ENCODE measurements at regions not wholly inside any gene's neighbourhood (a gene's known extent, or its start where the extent isn't known, plus 50 kb on each side); places are given as distances from the start of the nearest gene placed in this dataset.

GRCh38 chr21:38897532-38898421 is 92.0 kb downstream of the ETS2 start:
- no peaks in the 10 kb centered on the region for H3K36me3 ChIP-seq (replicated peaks; ENCODE audit: insufficient read depth, low read length)
- no peak overlapping the region for H3K4me3 ChIP-seq (ENCODE audit: low read length)
- H3K9me3 ChIP-seq (replicated peaks; ENCODE audit: insufficient read depth, low read length): no peaks in the 10 kb centered on the region
- no peaks in the 10 kb centered on the region for H3K79me2 ChIP-seq (ENCODE audit: low read length)
- peak; percentile 53 for DNase-seq
- no peak overlapping the region for H3K27ac ChIP-seq (ENCODE audit: low read length)
- H3K4me2 ChIP-seq (ENCODE audit: low read depth, low read length): no peak overlapping the region
- H3K27me3 ChIP-seq (replicated peaks; ENCODE audit: insufficient read depth, low read length): no peaks in the 10 kb centered on the region
- TF ChIP-seq EZH2phosphoT487 (IDR thresholded peaks at IDR 0.05; ENCODE audit: low read length) (no peak), CTCF (IDR thresholded peaks at IDR 0.05; ENCODE audit: low read length) (no peak), EZH2 (optimal IDR thresholded peaks at IDR 0.05; ENCODE audit: low read depth, low read length) (no peak)
- no peaks in the 10 kb centered on the region for H4K20me1 ChIP-seq (ENCODE audit: insufficient read depth, low read length)
- no peaks in the 10 kb centered on the region for H3F3A ChIP-seq (ENCODE audit: insufficient read depth, low read length)
- no peak overlapping the region for H3K9ac ChIP-seq (ENCODE audit: low read length)
- H2AFZ ChIP-seq (ENCODE audit: low read length): no peak overlapping the region
- no peaks in the 10 kb centered on the region for H3K9me2 ChIP-seq (replicated peaks; ENCODE audit: insufficient read depth, low read length)
- H3K4me1 ChIP-seq (ENCODE audit: low read length): no peaks in the 10 kb centered on the region

GRCh38 chr21:38894899-38895298 is 89.2 kb downstream of the ETS2 start:
- Histone ChIP-seq H3K9me3 (replicated peaks; ENCODE audit: insufficient read depth, low read length) (no peaks in the 10 kb centered on the region), H3F3A (ENCODE audit: insufficient read depth, low read length) (no peaks in the 10 kb centered on the region), H3K36me3 (replicated peaks; ENCODE audit: insufficient read depth, low read length) (no peaks in the 10 kb centered on the region), H3K4me1 (ENCODE audit: low read length) (no peaks in the 10 kb centered on the region), H4K20me1 (ENCODE audit: insufficient read depth, low read length) (no peaks in the 10 kb centered on the region), H3K9ac (ENCODE audit: low read length) (no peak overlapping the region), H3K4me2 (ENCODE audit: low read depth, low read length) (no peak overlapping the region), H2AFZ (ENCODE audit: low read length) (no peak overlapping the region), H3K79me2 (ENCODE audit: low read length) (no peaks in the 10 kb centered on the region), H3K27me3 (replicated peaks; ENCODE audit: insufficient read depth, low read length) (no peaks in the 10 kb centered on the region), H3K27ac (ENCODE audit: low read length) (no peak overlapping the region), H3K4me3 (ENCODE audit: low read length) (no peak overlapping the region), H3K9me2 (replicated peaks; ENCODE audit: insufficient read depth, low read length) (no peaks in the 10 kb centered on the region)
- TF ChIP-seq EZH2phosphoT487 (IDR thresholded peaks at IDR 0.05; ENCODE audit: low read length): no peak
- no peak for TF ChIP-seq CTCF (IDR thresholded peaks at IDR 0.05; ENCODE audit: low read length)
- no peak for DNase-seq

- Histone ChIP-seq H3K4me2 (ENCODE audit: low read depth, low read length) (no peak overlapping the region), H3K36me3 (replicated peaks; ENCODE audit: insufficient read depth, low read length) (no peaks in the 10 kb centered on the region), H3K27ac (ENCODE audit: low read length) (no peak overlapping the region), H3F3A (ENCODE audit: insufficient read depth, low read length) (no peaks in the 10 kb centered on the region), H3K79me2 (ENCODE audit: low read length) (no peaks in the 10 kb centered on the region), H3K9ac (ENCODE audit: low read length) (no peak overlapping the region), H2AFZ (ENCODE audit: low read length) (no peak overlapping the region), H3K27me3 (replicated peaks; ENCODE audit: insufficient read depth, low read length) (no peaks in the 10 kb centered on the region), H3K4me1 (ENCODE audit: low read length) (no peaks in the 10 kb centered on the region), H3K9me3 (replicated peaks; ENCODE audit: insufficient read depth, low read length) (no peaks in the 10 kb centered on the region), H3K4me3 (ENCODE audit: low read length) (no peak overlapping the region), H3K9me2 (replicated peaks; ENCODE audit: insufficient read depth, low read length) (no peaks in the 10 kb centered on the region), H4K20me1 (ENCODE audit: insufficient read depth, low read length) (no peaks in the 10 kb centered on the region)
- DNase-seq: no peak
- TF ChIP-seq EZH2 (optimal IDR thresholded peaks at IDR 0.05; ENCODE audit: low read depth, low read length): no peak
- no peak for TF ChIP-seq EZH2phosphoT487 (IDR thresholded peaks at IDR 0.05; ENCODE audit: low read length)
- no peak for TF ChIP-seq CTCF (IDR thresholded peaks at IDR 0.05; ENCODE audit: low read length)
Observed at GRCh38 chr21:38888991-38889561, 83.3 kb downstream of the ETS2 start.

Measured in MM.1S (cell line).